ENCODE measurements at regions not wholly inside any gene's neighbourhood (a gene's known extent, or its start where the extent isn't known, plus 50 kb on each side); places are given as distances from the start of the nearest gene placed in this dataset.

DNA sequence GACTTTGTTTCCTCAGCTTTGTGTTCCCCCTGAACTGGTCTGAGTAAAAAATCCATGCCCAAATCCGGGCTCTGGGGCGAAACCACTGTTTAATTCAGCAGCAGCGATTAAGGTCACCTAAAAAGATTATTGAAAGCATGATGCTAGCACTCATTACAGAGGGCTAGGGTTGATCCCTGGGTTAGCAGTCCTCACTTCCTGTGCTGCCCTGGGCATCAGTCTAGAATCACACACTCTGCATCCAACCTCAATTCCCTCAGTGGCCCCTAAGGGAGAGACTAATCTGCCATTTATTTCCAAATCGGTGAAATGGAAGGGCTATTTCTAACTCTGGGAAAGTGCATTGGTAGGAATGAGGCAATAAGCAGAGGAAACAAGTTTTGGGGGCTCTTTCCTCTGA is 107.2 kb downstream of the BTG1 start:
- TF ChIP-seq CTCF (IDR thresholded peaks at IDR 0.05), result no peak
- TF ChIP-seq POLR2A (IDR thresholded peaks at IDR 0.05), result no peak
